ENCODE measurements at regions not wholly inside any gene's neighbourhood (a gene's known extent, or its start where the extent isn't known, plus 50 kb on each side); places are given as distances from the start of the nearest gene placed in this dataset.

DNA sequence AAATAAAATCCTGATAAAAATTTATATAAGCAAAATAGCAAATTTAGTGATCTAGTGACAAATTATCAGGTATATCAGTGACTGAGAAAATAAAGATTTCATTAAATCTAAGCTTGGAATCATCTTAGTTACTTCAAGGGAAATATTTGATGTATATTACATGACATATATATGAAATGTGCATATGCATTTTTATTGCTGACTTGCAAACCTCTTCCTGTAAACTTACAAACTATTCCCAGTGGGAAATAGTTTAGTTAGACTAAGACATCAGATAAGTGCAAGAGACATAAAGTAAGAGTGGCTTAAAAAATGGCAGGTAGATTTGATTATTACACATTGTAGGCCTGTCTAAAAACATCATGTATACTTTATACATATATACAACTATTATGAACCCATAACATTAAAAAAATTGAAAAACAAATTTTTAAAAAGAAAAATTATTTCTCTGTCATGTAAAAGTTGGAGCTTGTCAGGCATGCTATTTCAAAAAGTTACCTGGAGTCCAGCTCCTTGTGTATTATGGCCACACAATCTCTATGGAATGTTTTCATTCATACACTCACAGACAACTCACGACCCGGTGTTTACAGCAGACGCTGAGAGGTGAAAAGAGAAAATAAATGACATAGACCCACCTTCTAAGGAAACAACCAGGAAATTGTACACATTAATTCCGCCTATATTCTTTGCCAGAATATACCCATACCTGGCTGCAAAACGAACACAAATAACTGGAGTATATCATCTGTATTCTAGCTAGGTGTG is 724.5 kb downstream of the SLITRK6 start:
- no peaks in the 10 kb centered on the region for H3K27me3 Mint-ChIP-seq (ENCODE audit: low read depth)
- no peak for DNase-seq (ENCODE audit: low spot score)
- peaks cover 3% of the 10 kb centered on the region for H3K9me3 Mint-ChIP-seq
- H3K36me3 Mint-ChIP-seq (ENCODE audit: low read depth): no peaks in the 10 kb centered on the region
- H3K27ac Mint-ChIP-seq: no peak overlapping the region
- no peaks in the 10 kb centered on the region for H3K4me1 Mint-ChIP-seq (ENCODE audit: low read depth)
- no peak overlapping the region for H3K4me3 Mint-ChIP-seq

DNA sequence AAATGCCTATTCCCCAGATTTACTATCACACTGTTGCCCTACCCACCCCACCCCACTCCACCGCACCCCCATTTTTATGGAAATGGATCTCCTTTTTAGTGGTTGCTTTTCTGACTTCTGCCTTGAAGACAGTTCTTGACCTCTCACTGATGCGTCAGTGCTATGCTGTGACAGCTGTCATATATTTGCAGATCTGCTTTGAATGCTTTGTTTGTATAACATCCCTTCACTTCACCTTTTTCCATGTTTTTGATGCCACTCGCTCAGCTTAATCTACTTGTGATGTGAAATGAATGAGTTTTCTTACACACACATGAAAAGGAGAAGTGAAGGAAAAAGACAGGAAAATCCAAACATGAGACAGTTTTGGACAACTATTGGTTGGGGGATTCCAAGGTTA is 731.0 kb downstream of the SLITRK6 start:
- no peaks in the 10 kb centered on the region for H3K36me3 Mint-ChIP-seq (ENCODE audit: low read depth)

GRCh38 chr13:85040215-85040614 is 759.0 kb downstream of the SLITRK6 start:
- H3K27ac Mint-ChIP-seq: no peak overlapping the region
- H3K4me1 Mint-ChIP-seq (ENCODE audit: low read depth): no peaks in the 10 kb centered on the region
- DNase-seq (ENCODE audit: low spot score): no peak

More for the DNA sequence above, 731.0 kb downstream of the SLITRK6 start:
- no peaks in the 10 kb centered on the region for H3K27me3 Mint-ChIP-seq (ENCODE audit: low read depth)
- no peak overlapping the region for H3K4me3 Mint-ChIP-seq
- DNase-seq (ENCODE audit: low spot score): no peak
- no peaks in the 10 kb centered on the region for H3K4me1 Mint-ChIP-seq (ENCODE audit: low read depth)
- H3K9me3 Mint-ChIP-seq: peaks cover 3% of the 10 kb centered on the region
- no peak overlapping the region for H3K27ac Mint-ChIP-seq

DNA sequence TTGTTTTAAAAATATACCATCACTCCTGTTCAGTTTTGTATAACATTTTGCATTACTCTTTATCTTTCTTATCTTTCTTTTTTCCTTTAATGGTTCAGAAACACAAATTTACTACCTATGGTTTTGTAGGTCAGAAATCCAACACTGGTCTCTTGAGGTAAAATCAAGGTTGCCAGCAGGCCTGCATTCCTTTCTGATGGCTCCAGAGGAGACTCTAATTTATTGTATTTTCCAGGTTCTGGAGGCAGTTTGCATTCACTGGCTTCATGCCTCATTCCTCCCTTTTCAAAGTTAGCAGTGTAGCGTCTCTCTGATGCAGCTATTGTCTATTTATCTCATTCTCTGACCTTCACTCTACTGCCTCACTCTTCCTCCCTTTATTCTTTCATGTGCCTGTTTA is 767.4 kb downstream of the SLITRK6 start:
- Mint-ChIP-seq H3K4me3 (no peak overlapping the region), H3K27ac (no peak overlapping the region), H3K4me1 (ENCODE audit: low read depth) (no peaks in the 10 kb centered on the region), H3K9me3 (peaks cover 19% of the 10 kb centered on the region), H3K27me3 (ENCODE audit: low read depth) (no peaks in the 10 kb centered on the region), H3K36me3 (ENCODE audit: low read depth) (no peaks in the 10 kb centered on the region)
- DNase-seq (ENCODE audit: low spot score): no peak

More at GRCh38 chr13:85040215-85040614, 759.0 kb downstream of the SLITRK6 start:
- H3K4me3 Mint-ChIP-seq: no peak overlapping the region
- H3K9me3 Mint-ChIP-seq: no peaks in the 10 kb centered on the region
- no peaks in the 10 kb centered on the region for H3K27me3 Mint-ChIP-seq (ENCODE audit: low read depth)
- H3K36me3 Mint-ChIP-seq (ENCODE audit: low read depth): no peaks in the 10 kb centered on the region

DNA sequence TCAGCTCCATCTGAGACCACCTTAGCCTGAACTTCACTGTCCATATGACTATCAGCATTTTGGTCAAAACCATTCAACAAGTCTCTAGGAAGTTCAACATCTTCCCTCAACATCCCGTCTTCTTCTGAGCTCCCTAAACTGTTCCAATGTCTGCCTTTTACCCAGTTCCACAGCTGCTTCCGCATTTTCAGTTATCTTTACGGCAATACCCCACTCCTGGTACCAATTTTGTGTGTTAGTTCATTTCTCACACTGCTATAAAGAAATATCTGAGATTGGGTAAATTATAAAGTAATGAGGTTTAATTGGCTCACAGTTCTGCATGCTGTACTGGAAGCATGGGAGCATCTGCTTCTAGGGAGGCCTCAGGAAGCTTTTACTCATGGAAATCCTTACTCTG is 771.2 kb downstream of the SLITRK6 start:
- Mint-ChIP-seq H3K4me1 (ENCODE audit: low read depth) (no peaks in the 10 kb centered on the region), H3K36me3 (ENCODE audit: low read depth) (no peaks in the 10 kb centered on the region), H3K9me3 (peaks cover 7% of the 10 kb centered on the region), H3K27ac (no peak overlapping the region), H3K4me3 (no peak overlapping the region), H3K27me3 (ENCODE audit: low read depth) (no peaks in the 10 kb centered on the region)
- DNase-seq (ENCODE audit: low spot score): no peak

DNA sequence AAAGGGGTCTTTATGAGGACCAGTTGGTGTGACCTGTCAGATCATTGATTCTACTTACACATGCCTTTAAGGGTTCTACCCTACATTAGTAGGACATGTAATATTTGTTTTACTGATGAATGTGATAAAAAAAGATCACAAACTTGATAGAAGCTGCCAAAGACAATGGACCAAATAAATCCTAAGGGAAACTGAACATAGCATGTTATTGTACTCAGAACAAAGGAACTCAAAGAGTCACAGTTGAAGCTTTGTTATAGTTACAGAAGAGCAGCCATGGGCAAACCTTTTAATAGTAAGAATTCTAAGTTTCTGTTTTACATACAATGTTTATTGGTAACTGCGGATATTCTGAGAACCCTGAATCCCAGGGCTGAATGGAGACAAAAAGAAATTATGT is 780.1 kb downstream of the SLITRK6 start:
- no peak for DNase-seq (ENCODE audit: low spot score)
- H3K36me3 Mint-ChIP-seq (ENCODE audit: low read depth): no peaks in the 10 kb centered on the region
- no peak overlapping the region for H3K4me3 Mint-ChIP-seq
- peaks cover 21% of the 10 kb centered on the region for H3K9me3 Mint-ChIP-seq
- H3K4me1 Mint-ChIP-seq (ENCODE audit: low read depth): no peaks in the 10 kb centered on the region
- no peak overlapping the region for H3K27ac Mint-ChIP-seq
- H3K27me3 Mint-ChIP-seq (ENCODE audit: low read depth): no peaks in the 10 kb centered on the region

DNA sequence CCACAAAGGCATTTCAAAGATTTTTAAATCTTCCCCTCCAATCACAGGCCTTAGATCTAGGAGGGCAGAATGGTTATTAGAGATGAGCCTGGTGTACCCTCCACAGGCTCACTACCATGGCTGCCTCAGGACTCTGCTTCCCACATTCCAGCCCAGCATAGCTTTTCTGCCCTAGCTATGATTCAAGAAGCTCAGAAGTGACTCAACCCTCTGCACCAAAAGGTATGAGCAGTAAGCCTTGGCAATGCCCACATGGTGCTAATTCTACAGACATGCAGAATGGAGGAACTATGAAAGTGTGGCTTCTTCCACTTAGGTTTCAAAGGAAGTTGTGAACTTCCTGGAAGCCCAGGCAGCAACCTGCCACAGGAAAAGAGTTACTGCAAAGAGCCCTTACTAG is 786.2 kb downstream of the SLITRK6 start:
- DNase-seq (ENCODE audit: low spot score): no peak

GRCh38 chr13:85009447-85009846 is 789.8 kb downstream of the SLITRK6 start:
- H3K4me3 Mint-ChIP-seq: no peak overlapping the region
- H3K27ac Mint-ChIP-seq: no peak overlapping the region
- H3K9me3 Mint-ChIP-seq: peaks cover 9% of the 10 kb centered on the region
- H3K36me3 Mint-ChIP-seq (ENCODE audit: low read depth): no peaks in the 10 kb centered on the region
- no peak for DNase-seq (ENCODE audit: low spot score)
- H3K4me1 Mint-ChIP-seq (ENCODE audit: low read depth): no peaks in the 10 kb centered on the region
- H3K27me3 Mint-ChIP-seq (ENCODE audit: low read depth): no peaks in the 10 kb centered on the region

More for the DNA sequence above, 786.2 kb downstream of the SLITRK6 start:
- Mint-ChIP-seq H3K27me3 (ENCODE audit: low read depth) (no peaks in the 10 kb centered on the region), H3K9me3 (peaks cover 16% of the 10 kb centered on the region), H3K36me3 (ENCODE audit: low read depth) (no peaks in the 10 kb centered on the region), H3K27ac (no peak overlapping the region), H3K4me3 (no peak overlapping the region), H3K4me1 (ENCODE audit: low read depth) (no peaks in the 10 kb centered on the region)

DNA sequence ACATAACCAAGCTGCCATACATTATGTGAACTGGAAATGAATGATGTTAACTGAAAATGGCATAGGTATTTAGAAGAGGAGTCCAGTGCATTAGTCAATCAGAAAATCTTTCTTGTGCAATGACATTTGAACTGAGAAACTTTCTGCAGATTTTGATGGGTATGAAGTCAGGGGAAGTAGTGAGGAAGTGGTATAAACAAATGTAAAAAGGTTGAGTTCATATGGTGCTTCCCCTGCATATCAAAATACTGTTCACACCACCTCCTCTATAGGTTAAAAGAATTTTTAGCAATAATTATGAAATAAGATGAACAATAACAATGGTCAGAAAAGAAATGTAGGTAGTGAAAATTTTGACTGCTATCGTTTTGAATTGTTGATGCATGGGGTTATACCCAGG is 800.0 kb downstream of the SLITRK6 start:
- no peaks in the 10 kb centered on the region for H3K27me3 Mint-ChIP-seq (ENCODE audit: low read depth)
- H3K4me1 Mint-ChIP-seq (ENCODE audit: low read depth): no peaks in the 10 kb centered on the region
- no peak overlapping the region for H3K27ac Mint-ChIP-seq
- no peak for DNase-seq (ENCODE audit: low spot score)
- no peak overlapping the region for H3K4me3 Mint-ChIP-seq
- H3K9me3 Mint-ChIP-seq: peaks cover 6% of the 10 kb centered on the region
- H3K36me3 Mint-ChIP-seq (ENCODE audit: low read depth): no peaks in the 10 kb centered on the region

GRCh38 chr13:84998681-84999080 is 800.5 kb downstream of the SLITRK6 start:
- H3K4me1 Mint-ChIP-seq (ENCODE audit: low read depth): no peaks in the 10 kb centered on the region
- H3K4me3 Mint-ChIP-seq: no peak overlapping the region
- peaks cover 6% of the 10 kb centered on the region for H3K9me3 Mint-ChIP-seq
- DNase-seq (ENCODE audit: low spot score): no peak
- no peaks in the 10 kb centered on the region for H3K27me3 Mint-ChIP-seq (ENCODE audit: low read depth)
- no peaks in the 10 kb centered on the region for H3K36me3 Mint-ChIP-seq (ENCODE audit: low read depth)
- no peak overlapping the region for H3K27ac Mint-ChIP-seq

- no peak for DNase-seq (ENCODE audit: low spot score)
- Mint-ChIP-seq H3K4me3 (no peak overlapping the region), H3K27ac (no peak overlapping the region), H3K27me3 (ENCODE audit: low read depth) (no peaks in the 10 kb centered on the region), H3K4me1 (ENCODE audit: low read depth) (no peaks in the 10 kb centered on the region), H3K36me3 (ENCODE audit: low read depth) (no peaks in the 10 kb centered on the region), H3K9me3 (peaks cover 6% of the 10 kb centered on the region)
Observed at GRCh38 chr13:84997858-84998257, 801.4 kb downstream of the SLITRK6 start.

- DNase-seq (ENCODE audit: low spot score): no peak
- Mint-ChIP-seq H3K27me3 (ENCODE audit: low read depth) (no peaks in the 10 kb centered on the region), H3K4me1 (ENCODE audit: low read depth) (no peaks in the 10 kb centered on the region), H3K27ac (no peak overlapping the region), H3K36me3 (ENCODE audit: low read depth) (no peaks in the 10 kb centered on the region), H3K9me3 (peaks cover 8% of the 10 kb centered on the region), H3K4me3 (no peak overlapping the region)
Observed at GRCh38 chr13:84994582-84994981, 804.6 kb downstream of the SLITRK6 start.

GRCh38 chr13:84985860-84986259 is 813.4 kb downstream of the SLITRK6 start:
- no peaks in the 10 kb centered on the region for H3K4me1 Mint-ChIP-seq (ENCODE audit: low read depth)
- H3K27me3 Mint-ChIP-seq (ENCODE audit: low read depth): no peaks in the 10 kb centered on the region
- no peak overlapping the region for H3K4me3 Mint-ChIP-seq
- DNase-seq (ENCODE audit: low spot score): no peak
- H3K27ac Mint-ChIP-seq: no peak overlapping the region
- peaks cover 14% of the 10 kb centered on the region for H3K9me3 Mint-ChIP-seq
- H3K36me3 Mint-ChIP-seq (ENCODE audit: low read depth): no peaks in the 10 kb centered on the region

GRCh38 chr13:84983321-84983720 is 815.9 kb downstream of the SLITRK6 start:
- Mint-ChIP-seq H3K9me3 (peaks cover 9% of the 10 kb centered on the region), H3K27ac (no peak overlapping the region), H3K4me3 (no peak overlapping the region), H3K27me3 (ENCODE audit: low read depth) (no peaks in the 10 kb centered on the region), H3K36me3 (ENCODE audit: low read depth) (no peaks in the 10 kb centered on the region), H3K4me1 (ENCODE audit: low read depth) (no peaks in the 10 kb centered on the region)
- no peak for DNase-seq (ENCODE audit: low spot score)

- Mint-ChIP-seq H3K36me3 (ENCODE audit: low read depth) (no peaks in the 10 kb centered on the region), H3K27me3 (ENCODE audit: low read depth) (no peaks in the 10 kb centered on the region), H3K27ac (no peak overlapping the region), H3K4me3 (no peak overlapping the region), H3K9me3 (peaks cover 5% of the 10 kb centered on the region), H3K4me1 (ENCODE audit: low read depth) (no peaks in the 10 kb centered on the region)
- no peak for DNase-seq (ENCODE audit: low spot score)
Observed at GRCh38 chr13:84980571-84980970, 818.6 kb downstream of the SLITRK6 start.
